ENCODE measurements at regions not wholly inside any gene's neighbourhood (a gene's known extent, or its start where the extent isn't known, plus 50 kb on each side); places are given as distances from the start of the nearest gene placed in this dataset.

DNA sequence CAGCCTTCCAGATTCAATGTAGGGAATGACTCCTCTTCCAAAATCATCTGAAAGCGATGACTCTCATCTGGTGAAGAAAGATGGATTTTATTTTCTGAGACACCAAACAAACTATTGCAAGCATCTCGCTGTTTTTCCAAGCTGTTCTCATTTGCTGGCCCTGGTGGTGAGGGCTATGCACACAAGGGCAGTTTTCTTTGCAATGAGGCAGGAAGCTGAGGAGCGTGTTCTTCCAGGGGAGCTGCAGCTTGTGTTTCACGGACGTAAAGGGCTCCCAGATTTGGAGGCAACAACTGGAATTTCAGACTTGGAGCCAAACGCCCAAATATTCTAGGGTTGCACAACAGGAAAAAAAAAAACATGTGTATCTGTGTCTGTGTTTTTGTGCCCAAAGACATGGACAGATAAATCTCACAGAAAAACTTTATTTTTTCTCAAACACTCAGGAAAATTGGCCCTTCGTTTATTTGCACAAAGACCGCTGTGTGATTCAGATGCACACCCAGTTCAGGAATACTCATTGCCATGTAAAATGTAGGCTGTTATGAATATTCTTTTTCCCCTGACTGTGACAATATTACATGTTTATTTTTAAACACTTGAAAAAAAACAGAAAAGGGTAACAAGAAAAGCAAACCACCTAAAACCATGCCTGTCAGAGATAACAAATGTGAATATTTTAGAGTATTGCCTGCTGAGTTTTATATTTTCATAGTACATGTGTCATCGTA is 151.3 kb downstream of the GAS1 start:
- DNase-seq (ENCODE audit: low spot score): no peak

DNA sequence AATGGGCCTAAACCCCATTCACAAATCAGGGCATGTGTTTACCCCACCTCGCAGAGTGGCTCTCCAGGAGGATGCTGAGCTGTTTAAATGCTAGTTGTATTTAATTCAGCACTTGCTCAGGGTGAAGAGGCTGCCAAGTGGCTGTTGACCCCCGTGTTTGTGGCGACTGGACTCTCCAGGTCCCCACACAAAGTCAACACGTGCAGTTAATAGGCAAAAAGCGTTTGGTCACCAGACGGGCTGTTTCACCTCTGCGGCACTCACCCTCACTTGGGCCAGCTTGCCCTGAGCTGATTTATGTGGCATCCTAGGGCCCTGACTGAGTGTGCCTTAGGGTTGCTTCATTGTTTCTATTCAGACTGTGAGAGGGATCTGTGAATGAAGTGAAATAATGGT is 152.3 kb downstream of the GAS1 start:
- no peak for DNase-seq (ENCODE audit: low spot score)

DNA sequence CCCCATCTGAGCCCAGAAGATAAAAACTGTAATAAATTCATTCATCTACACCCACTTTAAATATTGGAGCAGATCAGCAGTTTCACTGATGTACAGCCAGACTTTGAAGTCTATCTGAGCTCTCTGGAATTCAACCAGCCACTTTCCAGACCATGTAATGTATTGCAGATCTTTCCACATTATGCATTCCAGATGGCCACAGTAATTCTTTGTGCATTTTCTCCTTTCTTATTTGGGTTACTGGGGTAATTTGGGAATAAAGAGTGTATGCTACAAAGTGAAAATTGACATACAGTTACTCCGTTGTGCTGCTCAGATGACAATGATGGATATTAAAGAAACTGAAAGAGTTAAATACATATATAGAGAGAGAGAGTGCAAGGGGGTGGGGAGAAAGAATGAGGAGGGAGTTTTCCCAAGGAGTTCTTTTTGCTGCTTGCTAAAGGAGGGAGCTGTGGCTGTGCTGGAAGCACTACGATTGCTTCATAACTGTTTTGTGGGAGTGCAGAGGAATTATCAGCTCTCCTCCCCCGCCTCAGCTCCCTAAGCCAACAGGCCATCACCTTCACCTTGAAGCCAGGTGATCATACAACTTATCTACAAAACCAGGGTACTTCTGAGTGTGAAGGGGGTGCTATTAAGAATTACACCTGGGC is 152.8 kb downstream of the GAS1 start:
- DNase-seq (ENCODE audit: low spot score): no peak

DNA sequence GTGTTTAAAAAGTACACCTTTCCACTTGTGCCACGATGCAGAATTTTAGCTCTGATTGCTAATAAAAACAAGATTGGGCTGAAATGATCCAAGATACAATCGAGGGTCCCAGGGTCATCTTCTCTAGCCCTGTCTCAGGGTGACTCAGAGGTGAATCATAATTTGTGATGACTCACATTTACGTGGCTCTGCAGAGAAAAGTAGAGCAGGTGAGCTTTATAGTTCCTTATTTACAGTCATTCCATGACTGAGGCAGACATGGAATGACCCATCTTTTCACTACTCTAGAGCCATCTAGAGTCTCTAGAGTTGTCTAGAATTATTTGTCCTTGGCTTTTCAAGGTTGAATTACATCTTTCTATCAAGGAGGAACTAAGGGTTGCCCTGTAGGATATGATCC is 155.2 kb downstream of the GAS1 start:
- no peak for DNase-seq (ENCODE audit: low spot score)

DNA sequence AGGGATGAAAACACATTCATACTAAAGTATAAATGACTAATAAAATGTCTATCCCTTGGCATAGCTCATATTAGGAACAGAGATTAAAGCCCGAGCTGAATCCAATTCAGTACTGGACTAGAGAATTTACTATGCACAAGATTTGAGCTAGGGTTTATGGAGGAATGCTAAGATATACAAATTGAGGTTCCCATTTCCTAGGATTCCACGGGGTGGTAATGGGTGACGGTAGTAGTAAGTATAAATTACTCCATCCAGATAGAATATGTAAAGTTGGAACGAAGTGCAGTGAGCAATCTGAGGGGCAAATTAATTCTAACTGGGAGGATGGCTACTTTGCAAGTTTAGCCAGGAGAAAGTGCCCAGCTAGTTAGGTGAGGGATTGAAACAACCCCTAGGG is 156.5 kb downstream of the GAS1 start:
- DNase-seq (ENCODE audit: low spot score): no peak

DNA sequence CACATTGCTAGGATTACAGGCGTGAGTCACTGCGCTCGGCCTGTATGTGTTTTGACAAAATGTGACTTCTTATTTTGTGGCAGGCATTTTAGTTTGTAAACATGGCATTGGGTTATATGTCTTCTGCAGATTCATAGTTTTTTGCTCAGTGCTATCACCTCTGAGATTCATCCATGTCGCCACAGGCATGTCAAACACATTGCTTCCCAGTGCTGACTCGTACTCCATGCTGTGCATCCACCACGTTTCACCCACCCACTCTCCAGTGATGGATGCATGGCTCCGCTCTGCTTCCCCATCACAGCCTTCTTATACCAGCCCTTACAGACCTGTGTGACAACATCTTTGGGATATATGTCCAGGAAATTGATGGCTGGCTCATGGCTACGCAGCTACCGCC is 158.8 kb downstream of the GAS1 start:
- no peak for DNase-seq (ENCODE audit: low spot score)

DNA sequence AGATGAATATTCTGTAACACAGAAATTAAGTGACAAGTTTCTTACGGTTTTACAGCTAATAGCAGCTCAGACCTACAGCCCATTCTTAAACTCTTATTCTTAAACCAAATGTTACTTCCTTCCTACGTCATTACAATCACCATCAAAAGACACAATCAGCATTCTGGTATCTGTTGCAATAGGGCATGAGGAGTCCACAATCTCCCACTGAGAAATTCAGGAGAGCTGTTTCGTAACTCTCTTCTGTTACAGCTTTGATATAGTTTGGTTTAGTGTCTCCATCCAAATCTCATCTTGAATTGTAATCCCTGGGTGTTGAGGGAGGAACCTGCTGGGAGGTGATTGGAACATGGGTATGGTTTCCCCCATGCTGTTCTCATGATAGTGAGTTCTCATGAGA is 163.4 kb downstream of the GAS1 start:
- DNase-seq (ENCODE audit: low spot score): no peak

DNA sequence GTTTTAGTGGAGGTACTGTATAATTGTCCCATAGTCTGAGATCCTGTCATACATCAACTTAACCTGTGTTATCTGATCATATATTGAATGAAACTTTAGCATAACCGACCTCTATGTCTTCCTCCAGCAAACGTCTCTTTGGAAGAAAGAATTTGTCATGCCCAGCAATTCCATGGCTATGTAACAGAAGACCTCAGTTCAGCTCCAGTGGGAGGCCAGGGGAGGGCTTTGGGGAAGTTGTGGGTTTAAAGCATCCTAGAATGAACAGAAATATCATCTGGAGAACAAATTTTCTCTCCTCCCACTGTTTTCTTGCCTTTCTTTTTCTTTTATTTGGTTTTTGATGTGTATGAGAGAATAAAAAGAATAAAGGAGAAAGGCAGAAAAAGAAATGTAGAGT is 164.5 kb downstream of the GAS1 start:
- no peak for DNase-seq (ENCODE audit: low spot score)

DNA sequence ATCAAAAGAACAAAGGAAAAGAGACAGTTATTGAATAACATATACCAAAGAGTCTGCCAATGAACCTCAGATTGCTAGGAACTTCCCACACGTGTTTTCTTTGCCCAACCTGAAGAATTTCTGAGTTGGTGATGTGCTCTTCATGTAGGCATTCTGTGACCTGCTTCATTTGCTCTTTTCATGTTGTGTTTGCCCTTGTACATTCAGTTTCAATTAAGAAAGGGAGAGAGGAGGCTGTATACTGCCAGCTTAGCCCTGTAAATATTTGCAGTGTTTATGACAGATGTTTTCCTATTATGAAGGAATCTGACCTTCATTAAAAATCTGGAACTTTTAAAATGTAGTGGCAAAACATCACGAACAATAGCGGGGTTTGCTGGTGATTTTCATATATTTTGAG is 168.5 kb downstream of the GAS1 start:
- no peak for DNase-seq (ENCODE audit: low spot score)

DNA sequence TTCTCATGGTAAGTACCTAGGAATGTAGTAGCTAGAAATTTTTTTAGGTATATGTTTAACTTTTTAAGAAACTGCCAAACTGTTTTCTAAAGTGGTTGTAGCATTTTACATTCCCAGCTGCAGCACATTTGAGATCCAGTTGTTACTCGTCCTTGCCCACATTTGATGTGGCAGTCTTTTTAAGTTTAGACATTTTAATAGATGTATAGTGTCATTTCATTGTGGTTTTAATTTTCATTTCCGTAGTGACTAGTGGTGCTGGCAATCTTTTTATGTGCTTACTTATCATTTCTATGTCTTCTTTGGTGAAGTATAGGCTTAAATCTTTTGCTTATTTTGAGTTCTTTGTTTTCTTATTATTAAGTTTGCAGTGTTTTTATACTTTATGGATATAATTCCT is 171.6 kb downstream of the GAS1 start:
- DNase-seq (ENCODE audit: low spot score): no peak

DNA sequence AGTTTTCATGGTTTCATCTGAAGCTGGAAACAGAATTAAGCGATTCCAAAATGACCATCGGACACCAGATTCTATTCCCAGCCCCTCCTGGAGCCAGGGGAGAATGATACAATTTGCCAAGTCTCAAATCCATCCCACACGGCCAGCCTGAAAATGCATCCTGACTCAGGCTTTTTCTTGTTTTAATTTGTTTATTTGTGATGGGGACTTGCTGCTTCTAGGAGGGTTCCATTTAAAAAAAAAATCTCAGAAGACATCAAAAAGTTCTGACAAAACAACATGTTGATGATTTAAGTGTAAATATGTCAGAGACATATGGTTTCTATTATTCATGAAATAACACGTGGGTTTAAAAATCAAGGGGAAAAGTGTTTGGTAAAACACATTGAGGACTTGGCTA is 173.2 kb downstream of the GAS1 start:
- DNase-seq (ENCODE audit: low spot score): no peak

DNA sequence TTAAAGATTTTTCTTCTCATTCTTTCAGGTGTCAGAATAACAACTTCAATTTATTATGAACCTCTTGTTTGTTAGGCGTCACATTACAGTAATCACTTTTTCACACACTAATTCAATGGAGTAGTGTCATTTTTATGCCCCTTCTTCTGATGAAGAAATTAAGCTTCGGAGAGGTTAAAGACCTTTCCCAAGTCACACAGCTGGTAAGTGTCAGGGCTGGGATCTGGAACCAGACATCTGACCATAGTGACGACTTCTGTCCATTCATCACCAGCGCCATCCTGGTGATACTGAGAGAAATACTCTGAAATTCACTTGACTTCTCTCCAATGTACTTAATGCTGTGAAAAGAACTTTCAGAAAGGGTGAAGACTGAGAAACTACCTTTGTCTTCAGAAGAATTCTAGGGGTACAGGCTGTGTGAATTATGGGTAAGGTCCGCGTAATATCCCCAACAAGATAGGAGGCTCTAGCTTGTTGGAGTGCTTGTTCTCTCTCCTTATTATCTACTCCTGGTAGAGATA is 173.8 kb downstream of the GAS1 start:
- no peak for DNase-seq (ENCODE audit: low spot score)

DNA sequence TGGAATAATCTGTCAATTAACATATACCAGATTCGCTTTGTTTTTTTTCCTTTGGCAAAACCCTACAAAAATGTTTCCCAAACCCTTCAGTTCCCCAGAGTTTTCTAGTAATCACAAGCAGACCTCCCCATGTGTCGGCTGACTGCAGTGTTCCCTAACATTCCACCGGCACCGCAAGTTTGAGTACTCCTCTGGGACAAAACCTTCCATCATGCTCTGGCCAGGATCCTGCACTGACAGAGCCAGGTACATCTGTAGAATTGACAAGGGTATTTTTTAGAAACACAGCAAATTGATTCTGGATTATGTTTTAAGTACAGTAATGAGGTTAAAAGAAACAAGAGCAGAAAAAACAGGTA is 174.7 kb downstream of the GAS1 start:
- no peak for DNase-seq (ENCODE audit: low spot score)

DNA sequence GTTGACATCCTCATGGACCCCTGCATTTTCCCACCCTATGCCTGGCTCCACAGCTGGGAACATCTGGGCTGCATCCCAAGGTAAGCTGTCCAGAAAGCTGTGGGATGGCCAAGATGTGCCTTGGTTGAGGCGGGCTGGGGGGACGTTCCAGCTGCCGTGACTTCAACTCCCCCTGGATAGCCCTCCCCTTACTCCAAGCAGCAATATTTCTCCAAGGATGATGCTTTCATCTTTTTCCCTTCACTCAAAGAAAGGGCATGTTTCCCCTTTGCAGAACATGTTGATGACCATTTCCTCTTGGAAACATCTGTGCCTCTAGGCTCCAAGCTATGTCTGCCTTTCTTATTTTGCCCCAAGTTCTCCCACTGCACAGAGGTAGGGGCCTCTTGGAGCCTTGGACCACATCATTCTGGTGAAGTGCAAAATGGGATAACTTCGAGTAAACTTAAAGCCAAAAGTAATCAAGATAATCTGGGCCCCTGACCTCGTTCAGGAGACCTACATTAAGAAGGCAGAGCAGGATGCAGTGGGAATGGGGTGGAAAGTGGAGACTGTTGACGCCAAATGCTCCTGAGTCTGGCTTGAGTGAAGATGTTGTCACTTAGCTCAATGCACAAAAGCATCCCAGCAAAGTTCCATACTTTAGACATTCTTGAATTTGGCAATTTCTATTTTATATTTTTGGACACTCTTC is 175.2 kb downstream of the GAS1 start:
- no peak for DNase-seq (ENCODE audit: low spot score)

DNA sequence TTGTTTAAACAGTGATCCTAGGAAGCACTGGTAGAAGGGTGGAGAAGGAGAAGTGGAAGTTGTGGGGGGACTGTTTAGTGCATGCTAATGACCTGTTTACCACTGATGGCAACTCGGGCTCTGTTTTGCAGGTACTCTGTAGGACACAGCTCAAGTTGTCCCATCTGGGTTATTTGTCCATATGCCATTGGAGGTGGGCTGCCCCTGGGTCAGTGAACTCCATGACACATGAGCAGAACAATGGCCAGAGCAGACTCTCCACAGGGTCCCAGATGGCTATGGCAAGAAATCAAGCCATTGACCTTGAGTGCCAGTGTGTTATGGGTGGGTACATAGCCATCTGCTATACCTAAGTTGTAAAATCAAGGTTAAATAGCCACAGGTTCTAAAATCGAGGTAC is 175.9 kb downstream of the GAS1 start:
- DNase-seq (ENCODE audit: low spot score): no peak

DNA sequence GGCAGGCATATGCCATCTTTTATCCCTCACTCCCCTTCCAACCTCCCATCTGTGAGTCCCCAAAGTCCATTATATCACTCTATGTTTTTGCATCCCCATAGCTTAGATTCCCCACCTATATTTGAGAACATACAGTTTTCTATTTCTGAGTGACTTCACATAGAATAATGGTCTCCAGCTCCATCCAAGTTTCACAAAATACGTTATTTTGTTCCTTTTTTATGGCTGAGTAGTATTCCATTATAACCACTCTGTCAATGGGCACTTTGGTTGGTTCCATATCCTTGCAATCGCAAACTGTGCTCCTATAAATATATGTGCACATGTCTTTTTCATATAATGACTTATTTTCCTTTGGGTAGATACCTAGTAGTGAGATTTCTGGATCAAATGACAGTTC is 178.6 kb downstream of the GAS1 start:
- DNase-seq (ENCODE audit: low spot score): no peak

DNA sequence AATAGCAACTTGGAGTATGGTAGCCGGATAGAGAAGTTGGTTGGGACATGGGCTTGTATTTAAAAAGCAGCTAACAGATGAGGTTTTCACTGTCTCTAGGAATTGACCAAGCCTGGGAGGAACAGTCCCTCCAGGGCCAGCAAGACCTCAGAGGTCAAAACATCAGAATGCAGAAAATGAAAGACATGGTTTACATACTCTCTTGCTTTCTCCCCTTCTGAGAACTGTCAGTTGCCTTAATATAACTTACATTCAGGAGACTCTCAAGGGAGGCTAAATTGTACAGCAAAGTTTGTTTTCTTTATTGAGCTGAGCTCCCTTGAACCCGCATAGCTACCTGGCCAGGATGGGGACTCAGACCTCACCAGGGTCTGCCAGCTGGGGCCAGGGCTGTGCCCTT is 179.3 kb downstream of the GAS1 start:
- DNase-seq (ENCODE audit: low spot score): no peak

DNA sequence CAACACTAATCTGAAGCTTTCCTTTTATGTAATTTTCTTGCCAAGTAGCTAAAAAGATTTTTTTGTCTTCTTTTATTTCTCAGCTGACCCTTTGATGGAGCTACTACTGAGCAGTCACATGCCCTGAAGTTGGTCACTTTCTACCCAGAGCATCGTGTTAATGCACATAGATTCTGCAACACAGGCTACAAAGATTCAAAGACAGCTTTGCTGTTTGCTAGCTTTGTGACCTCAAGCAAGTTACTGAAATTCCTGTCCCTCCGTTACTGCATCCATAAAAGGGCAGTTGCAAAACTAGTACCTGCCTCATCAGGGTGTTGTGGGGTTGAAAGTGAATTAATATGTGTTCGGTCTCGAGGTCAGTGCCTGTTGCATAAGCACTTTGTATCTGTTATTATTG is 179.9 kb downstream of the GAS1 start:
- DNase-seq (ENCODE audit: low spot score): no peak

DNA sequence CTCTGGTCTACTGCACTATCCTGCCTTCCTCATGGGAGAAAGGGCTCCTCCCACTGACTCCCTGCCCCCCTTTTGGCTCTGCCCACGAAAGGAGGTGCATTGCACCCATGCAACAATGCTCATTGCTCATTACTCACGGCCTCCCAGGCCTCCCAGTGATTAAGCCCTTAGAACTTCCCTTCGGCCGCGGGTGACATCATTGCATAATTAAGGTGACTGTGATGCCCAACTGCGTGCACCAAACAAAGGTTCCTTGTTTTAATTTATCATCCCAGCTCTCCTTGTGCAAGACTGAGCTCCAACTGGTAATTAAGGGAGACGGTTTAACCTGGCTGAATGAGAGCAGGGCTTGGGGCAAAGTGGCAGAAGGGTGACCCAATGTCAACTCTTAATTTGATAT is 180.4 kb downstream of the GAS1 start:
- DNase-seq (ENCODE audit: low spot score): no peak

DNA sequence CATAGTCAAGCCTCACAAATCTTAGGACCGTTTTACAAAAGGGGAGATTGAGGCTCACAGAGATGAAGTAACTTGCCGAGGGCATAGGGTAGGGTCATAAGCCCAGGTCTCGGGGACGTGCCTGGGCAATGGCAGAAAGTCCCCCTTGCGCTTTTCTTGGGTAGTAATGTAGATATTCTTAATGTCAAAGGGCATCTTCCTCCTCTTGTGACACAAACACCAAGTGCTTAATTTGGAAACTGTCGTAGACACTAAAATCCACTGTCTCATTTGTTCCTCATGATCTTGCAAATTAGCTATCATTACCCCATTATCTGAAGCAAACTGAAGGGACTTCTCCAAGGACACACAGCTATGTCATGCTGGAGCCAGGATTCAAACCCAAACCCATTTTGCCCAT is 180.8 kb downstream of the GAS1 start:
- no peak for DNase-seq (ENCODE audit: low spot score)

DNA sequence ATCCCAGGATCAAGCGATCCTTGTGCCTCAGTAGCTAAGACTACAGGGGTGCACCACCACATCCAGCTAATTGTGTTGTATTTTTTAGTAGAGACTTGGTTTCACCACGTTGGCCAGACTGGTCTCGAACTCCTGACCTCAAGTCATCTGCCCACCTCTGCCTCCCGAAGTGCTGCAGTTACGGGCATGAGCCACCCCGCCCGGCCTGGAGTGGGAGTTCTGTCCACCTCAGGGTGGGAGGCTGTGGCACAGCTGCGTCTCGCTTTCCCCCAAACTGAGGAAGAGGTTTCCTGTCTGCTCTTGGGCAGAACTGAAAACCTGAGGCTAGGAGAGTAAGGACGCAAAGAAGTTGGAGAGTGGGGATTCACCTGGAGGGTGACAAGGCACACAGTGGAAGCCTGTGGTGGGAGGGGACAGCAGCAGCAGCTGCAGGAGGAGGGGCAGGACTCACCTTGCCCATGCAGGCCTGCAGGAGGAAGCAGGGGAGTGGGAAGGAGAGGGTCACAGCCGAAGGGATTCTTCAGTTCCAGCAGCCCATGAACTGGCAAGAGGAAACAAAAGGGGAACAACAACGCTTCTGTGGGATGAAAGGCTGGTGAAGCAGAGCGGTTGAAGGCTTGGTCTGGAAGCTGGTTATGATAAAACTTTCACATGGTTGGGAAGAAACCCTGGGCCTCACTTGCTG is 181.4 kb downstream of the GAS1 start:
- no peak for DNase-seq (ENCODE audit: low spot score)

DNA sequence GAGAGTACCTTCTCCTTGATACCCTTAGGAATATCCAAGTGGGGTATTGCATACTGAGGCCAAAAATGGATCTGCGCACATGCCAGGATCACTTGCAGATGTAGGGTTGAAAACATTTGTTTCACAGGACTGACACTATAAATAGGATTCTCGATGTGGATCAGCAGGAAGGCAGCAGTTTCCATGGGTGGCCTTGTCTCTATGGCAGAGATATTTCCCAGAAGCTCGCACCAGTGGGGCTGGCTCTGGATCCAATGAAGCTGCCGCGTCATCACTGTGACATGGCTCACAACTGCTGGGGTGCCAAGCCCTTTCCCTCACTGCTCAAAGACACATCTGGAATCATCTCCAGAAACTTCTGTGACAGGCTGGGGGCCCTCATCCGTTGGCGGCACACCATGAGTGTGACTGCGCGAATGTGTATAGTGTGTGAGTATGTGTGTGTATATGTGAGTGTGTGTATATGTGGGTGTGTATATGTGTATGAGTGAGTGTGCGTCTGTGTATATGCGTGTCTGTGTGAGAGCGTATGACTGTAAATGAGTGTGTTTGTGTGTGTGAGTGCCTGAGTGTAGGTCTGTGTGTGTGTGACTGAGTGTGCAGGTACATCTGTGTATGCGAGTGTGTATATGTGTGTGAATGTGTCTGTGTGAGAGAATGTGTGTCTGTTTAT is 182.5 kb downstream of the GAS1 start:
- no peak for DNase-seq (ENCODE audit: low spot score)
